Esophagus muscularis mucosa (tissue), 4 donors: ENCODE measurements at regions not wholly inside any gene's neighbourhood (a gene's known extent, or its start where the extent isn't known, plus 50 kb on each side); places are given as distances from the start of the nearest gene placed in this dataset.

ENCODE experiments used
- DNase-seq: peaks from one replicate; pipeline ENCODE4 v3.0.0-alpha.2; 2017; ENCODE audit errors: extremely low spot score
- H3K27ac ChIP-seq, 4 donors: fragments of 200-600 bp; sonication (generic); replicated peaks in 1 of 4; 1 replicate in 3 of 4; 2 replicates in 1 of 4; pipeline ENCODE4 v1.5.1; 2016 to 2019; ENCODE audit warnings: mild to moderate bottlenecking in 1 of 4
- H3K27me3 ChIP-seq, 4 donors: fragments of 200-600 bp; sonication (generic); one replicate each; pipeline versions ENCODE4 v1.5.1 to v1.6.0; 2016 to 2019
- H3K36me3 ChIP-seq, 4 donors: fragments of 200-600 bp; sonication (generic); one replicate each; pipeline ENCODE4 v1.5.1; 2016 to 2019
- H3K4me1 ChIP-seq, 4 donors: fragments of 200-600 bp; sonication (generic); one replicate each; pipeline ENCODE4 v1.5.1; 2016 to 2019
- H3K4me3 ChIP-seq, 4 donors: fragments of 200-600 bp; sonication (generic); 1 replicate in 2 of 4; 2 replicates in 2 of 4; pipeline ENCODE4 v1.5.1; 2016 to 2019; ENCODE audit warnings: mild to moderate bottlenecking in 4 of 4, moderate library complexity in 1 of 4
- H3K9me3 ChIP-seq, 4 donors: fragments of 200-600 bp; sonication (generic); 1 replicate in 3 of 4; 2 replicates in 1 of 4; pipeline ENCODE4 v1.5.1; 2016 to 2019
- CTCF ChIP-seq, 3 experiments: fragments of 200-600 bp in 2 of 3; fragments of 450-650 bp in 1 of 3; sonication (generic) in 2 of 3; IDR thresholded peaks; one replicate each; pipeline ENCODE4 v1.5.1; 2017 to 2019; ENCODE audit warnings: antibody characterized with exemption in 3 of 3, mild to moderate bottlenecking in 2 of 3, moderate library complexity in 1 of 3
- EP300 ChIP-seq: sonication (generic); formaldehyde crosslinking; IDR thresholded peaks from one replicate; pipeline ENCODE4 v1.6.1; 2017; ENCODE audit warnings: antibody characterized with exemption
- POLR2A ChIP-seq: fragments of 450-650 bp; IDR thresholded peaks from one replicate; pipeline ENCODE4 v1.6.1; 2017; ENCODE audit warnings: antibody characterized with exemption, moderate library complexity, mild to moderate bottlenecking, low read depth
- POLR2AphosphoS5 ChIP-seq, 2 donors: sonication (generic); formaldehyde crosslinking; IDR thresholded peaks; one replicate each; pipeline ENCODE4 v1.6.1; 2017; ENCODE audit warnings: antibody characterized with exemption in 2 of 2
- WGBS: methylation state at CpG from one replicate; pipeline ENCODE4 v1.1.5; 2018; 5-methylcytosine and 5-hydroxymethylcytosine counted together
- intact Hi-C: fragments of 100-400 bp; cut with DNase I; formaldehyde crosslinking; loops from one replicate; pipeline ENCODE4 v1.15.1; 2023

DNA sequence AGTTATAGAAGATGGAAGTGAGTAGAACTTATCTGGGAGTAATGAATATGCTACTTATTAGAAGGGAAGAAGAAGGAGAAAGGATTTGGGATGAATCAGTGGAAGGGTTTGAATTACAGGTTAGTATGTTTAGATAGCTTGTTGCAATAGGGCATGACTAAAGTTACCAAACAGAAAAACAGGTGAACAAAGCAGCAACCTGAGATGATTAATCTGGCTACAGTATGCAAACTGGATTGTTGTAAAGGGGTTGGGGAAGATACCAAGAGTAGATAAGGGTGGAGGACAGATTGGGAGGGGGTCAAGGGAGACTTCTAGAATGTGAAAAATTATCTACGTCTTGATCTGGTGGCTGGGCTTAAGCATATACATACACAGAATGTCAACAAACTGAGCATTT lies 73.4 kb upstream of the CLEC14A start:
- H3K4me1 ChIP-seq = no peaks in the 10 kb centered on the region
- intact Hi-C loops = no loop called here
- H3K36me3 ChIP-seq = no peaks in the 10 kb centered on the region
- 71% methylated on average over 1 of the region's 1 CpG for WGBS
- no peaks in the 10 kb centered on the region for H3K9me3 ChIP-seq
- DNase-seq = no peak
- no peak overlapping the region for H3K27ac ChIP-seq
- TF ChIP-seq POLR2AphosphoS5 (IDR thresholded peaks at IDR 0.05) = no peak
- no peak for TF ChIP-seq EP300
- TF ChIP-seq CTCF (IDR thresholded peaks at IDR 0.05) = no peak
- TF ChIP-seq POLR2A = no peak
- no peaks in the 10 kb centered on the region for H3K27me3 ChIP-seq
- no peak overlapping the region for H3K4me3 ChIP-seq

DNA sequence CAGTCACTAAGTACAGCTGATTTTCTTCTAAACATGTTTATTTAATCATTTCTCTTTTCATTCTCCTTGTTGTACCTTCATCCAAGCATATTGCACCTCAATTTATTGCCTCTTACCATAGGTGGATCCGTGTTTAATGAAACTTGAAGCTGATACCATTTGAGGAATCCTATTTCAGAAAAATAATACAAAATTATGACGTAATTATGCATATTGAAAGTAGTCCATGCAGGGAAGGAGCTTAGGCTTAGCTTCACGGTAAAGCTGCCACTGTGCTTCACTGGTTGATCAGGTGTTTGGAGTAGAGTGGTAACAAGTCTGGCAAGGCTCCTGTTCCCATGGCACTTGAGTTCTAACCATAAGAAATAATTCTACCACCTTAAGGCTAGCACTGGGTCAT lies 61.0 kb upstream of the CLEC14A start:
- Histone ChIP-seq H3K36me3 (no peaks in the 10 kb centered on the region), H3K4me3 (no peak overlapping the region), H3K4me1 (no peaks in the 10 kb centered on the region), H3K27me3 (no peaks in the 10 kb centered on the region), H3K27ac (no peak overlapping the region), H3K9me3 (no peaks in the 10 kb centered on the region)
- intact Hi-C loops = no loop called here
- TF ChIP-seq POLR2AphosphoS5 (IDR thresholded peaks at IDR 0.05) = no peak
- no peak for TF ChIP-seq EP300
- TF ChIP-seq CTCF (IDR thresholded peaks at IDR 0.05) = no peak
- TF ChIP-seq POLR2A = no peak
- DNase-seq = no peak
- 67% methylated on average over 3 of the region's 3 CpGs for WGBS

- H3K9me3 ChIP-seq = no peaks in the 10 kb centered on the region
- H3K27me3 ChIP-seq = no peaks in the 10 kb centered on the region
- intact Hi-C loops = no loop called here
- no peak overlapping the region for H3K4me3 ChIP-seq
- H3K36me3 ChIP-seq = no peaks in the 10 kb centered on the region
- no peaks in the 10 kb centered on the region for H3K4me1 ChIP-seq
- H3K27ac ChIP-seq = no peak overlapping the region
- no peak for DNase-seq
- TF ChIP-seq EP300 (no peak), CTCF (IDR thresholded peaks at IDR 0.05) (no peak), POLR2AphosphoS5 (IDR thresholded peaks at IDR 0.05) (no peak), POLR2A (no peak)
Observed at GRCh38 chr14:38311655-38312054, 55.8 kb upstream of the CLEC14A start.

GRCh38 chr14:38310420-38310995 lies 54.6 kb upstream of the CLEC14A start:
- Histone ChIP-seq H3K9me3 (no peaks in the 10 kb centered on the region), H3K27ac (no peak overlapping the region), H3K36me3 (no peaks in the 10 kb centered on the region), H3K4me3 (no peak overlapping the region), H3K27me3 (no peaks in the 10 kb centered on the region), H3K4me1 (no peaks in the 10 kb centered on the region)
- intact Hi-C loops = no loop called here
- no peak for DNase-seq
- TF ChIP-seq EP300 (no peak), POLR2AphosphoS5 (IDR thresholded peaks at IDR 0.05) (no peak), POLR2A (no peak), CTCF (IDR thresholded peaks at IDR 0.05) (no peak)
- WGBS = 53% methylated on average over 3 of the region's 3 CpGs
